ENCODE measurements at regions not wholly inside any gene's neighbourhood (a gene's known extent, or its start where the extent isn't known, plus 50 kb on each side); places are given as distances from the start of the nearest gene placed in this dataset.
A peak's percentile ranks its signal among the peaks of the same experiment; 100 is the strongest.

DNA sequence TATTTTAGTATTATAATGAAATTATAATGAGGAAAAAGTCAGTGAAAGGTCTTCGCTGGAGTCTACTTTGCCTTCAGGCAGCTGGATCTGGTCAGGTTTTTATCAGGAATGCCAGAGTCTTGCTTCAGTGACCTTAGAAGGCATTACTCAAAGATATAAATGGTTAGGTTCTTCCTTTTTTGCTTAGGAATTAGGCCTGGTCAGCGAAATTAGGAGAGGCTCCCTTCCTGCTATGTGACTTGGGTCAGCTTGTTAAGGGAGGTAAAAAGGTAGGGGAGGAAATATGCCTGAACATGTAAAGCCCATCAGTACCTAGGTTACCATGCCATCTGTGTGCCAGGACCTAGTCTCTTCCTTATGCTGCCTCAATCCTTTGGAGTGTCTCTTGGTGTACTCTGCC is 115.1 kb downstream of the OTOR start (continued):
- no peak for TF ChIP-seq BACH1 (IDR thresholded peaks at IDR 0.05; ENCODE audit: borderline replicate concordance)
- no peak for TF ChIP-seq SUPT20H (IDR thresholded peaks at IDR 0.05; ENCODE audit: borderline replicate concordance, control insufficient read depth, low read depth, low read length)
- no peak for TF ChIP-seq EZH2 (IDR thresholded peaks at IDR 0.05; ENCODE audit: borderline replicate concordance, control insufficient read depth, low read depth, low read length)
- TF ChIP-seq RELA (IDR thresholded peaks at IDR 0.05; ENCODE audit: borderline replicate concordance, partially characterized antibody): no peak
- no peak for TF ChIP-seq IKZF1 (conservative IDR thresholded peaks at IDR 0.05)
- TF ChIP-seq BHLHE40 (IDR thresholded peaks at IDR 0.05; ENCODE audit: borderline replicate concordance in 1 of 2, low read depth in 2 of 2, low read length in 1 of 2): no peak
- TF ChIP-seq, protein P1, sequence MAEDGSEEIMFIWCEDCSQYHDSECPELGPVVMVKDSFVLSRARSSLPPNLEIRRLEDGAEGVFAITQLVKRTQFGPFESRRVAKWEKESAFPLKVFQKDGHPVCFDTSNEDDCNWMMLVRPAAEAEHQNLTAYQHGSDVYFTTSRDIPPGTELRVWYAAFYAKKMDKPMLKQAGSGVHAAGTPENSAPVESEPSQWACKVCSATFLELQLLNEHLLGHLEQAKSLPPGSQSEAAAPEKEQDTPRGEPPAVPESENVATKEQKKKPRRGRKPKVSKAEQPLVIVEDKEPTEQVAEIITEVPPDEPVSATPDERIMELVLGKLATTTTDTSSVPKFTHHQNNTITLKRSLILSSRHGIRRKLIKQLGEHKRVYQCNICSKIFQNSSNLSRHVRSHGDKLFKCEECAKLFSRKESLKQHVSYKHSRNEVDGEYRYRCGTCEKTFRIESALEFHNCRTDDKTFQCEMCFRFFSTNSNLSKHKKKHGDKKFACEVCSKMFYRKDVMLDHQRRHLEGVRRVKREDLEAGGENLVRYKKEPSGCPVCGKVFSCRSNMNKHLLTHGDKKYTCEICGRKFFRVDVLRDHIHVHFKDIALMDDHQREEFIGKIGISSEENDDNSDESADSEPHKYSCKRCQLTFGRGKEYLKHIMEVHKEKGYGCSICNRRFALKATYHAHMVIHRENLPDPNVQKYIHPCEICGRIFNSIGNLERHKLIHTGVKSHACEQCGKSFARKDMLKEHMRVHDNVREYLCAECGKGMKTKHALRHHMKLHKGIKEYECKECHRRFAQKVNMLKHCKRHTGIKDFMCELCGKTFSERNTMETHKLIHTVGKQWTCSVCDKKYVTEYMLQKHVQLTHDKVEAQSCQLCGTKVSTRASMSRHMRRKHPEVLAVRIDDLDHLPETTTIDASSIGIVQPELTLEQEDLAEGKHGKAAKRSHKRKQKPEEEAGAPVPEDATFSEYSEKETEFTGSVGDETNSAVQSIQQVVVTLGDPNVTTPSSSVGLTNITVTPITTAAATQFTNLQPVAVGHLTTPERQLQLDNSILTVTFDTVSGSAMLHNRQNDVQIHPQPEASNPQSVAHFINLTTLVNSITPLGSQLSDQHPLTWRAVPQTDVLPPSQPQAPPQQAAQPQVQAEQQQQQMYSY (CRISPR knock-in tag; IDR thresholded peaks at IDR 0.05): no peak

DNA sequence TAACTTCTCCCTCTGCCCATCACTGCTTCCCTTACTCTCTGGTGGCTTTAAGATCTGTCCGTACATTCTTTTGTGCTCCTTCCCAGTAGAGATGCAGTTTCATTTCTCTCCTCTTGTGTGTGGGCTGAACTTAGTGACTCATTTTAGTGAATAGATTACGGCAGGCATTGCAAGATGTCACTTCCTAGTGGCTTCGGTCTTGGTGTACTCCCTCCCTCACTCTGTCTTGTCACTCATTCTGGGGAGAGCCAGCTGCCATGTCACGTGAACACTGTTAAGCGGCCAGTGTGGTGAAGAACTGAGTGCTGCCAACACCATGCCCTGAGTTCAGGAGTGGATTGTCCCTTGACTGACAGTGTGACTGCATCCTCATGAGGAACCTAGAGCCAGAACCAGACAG is 115.9 kb downstream of the OTOR start:
- H3K9ac ChIP-seq (ENCODE audit: control insufficient read depth, insufficient read depth, low read length): no peak overlapping the region
- H3K27ac ChIP-seq (ENCODE audit: control insufficient read depth, insufficient read depth): no peak overlapping the region
- H3K27me3 ChIP-seq (replicated peaks in 1 of 2; ENCODE audit: control insufficient read depth in 2 of 2, insufficient read depth in 2 of 2, low read length in 1 of 2): no peaks in the 10 kb centered on the region
- DNase-seq (ENCODE audit: low read depth, low spot score) (peak; percentile 8), ATAC-seq (peak; percentile 92), FAIRE-seq (no peak)
- intact Hi-C loops (cut with micrococcal nuclease; ENCODE audit: unreplicated experiment) (no loop called here), in situ Hi-C loops (cut with MboI) (no loop called here)
- POLR2A ChIA-PET: no interaction called here
- no peaks in the 10 kb centered on the region for H3K4me1 ChIP-seq (ENCODE audit: control insufficient read depth, insufficient read depth, low read length)
- H3K79me2 ChIP-seq (ENCODE audit: control insufficient read depth, insufficient read depth, low read length): no peaks in the 10 kb centered on the region
- RAD21 ChIA-PET (ENCODE audit: unreplicated experiment): no interaction called here
- H3K4me2 ChIP-seq (ENCODE audit: control insufficient read depth, insufficient read depth): no peak overlapping the region
- no peak overlapping the region for H2AFZ ChIP-seq (ENCODE audit: control insufficient read depth, low read depth, low read length)
- no peak overlapping the region for H3K4me3 ChIP-seq
- TF ChIP-seq RAD51 (IDR thresholded peaks at IDR 0.05) (peak; percentile 70; the same call in 1 of the 2 replicates), JUNB (IDR thresholded peaks at IDR 0.05) (0 out of 2 replicates have a peak, but pooled peaks have one; percentile 17), PKNOX1 (IDR thresholded peaks at IDR 0.05) (peak; percentile 91), ATF7 (IDR thresholded peaks at IDR 0.05; ENCODE audit: low read depth) (peak; percentile 32; the same call in 1 of the 2 replicates), HDAC2 (IDR thresholded peaks at IDR 0.05) (no peak), BHLHE40 (IDR thresholded peaks at IDR 0.05; ENCODE audit: borderline replicate concordance in 1 of 2, low read depth in 2 of 2, low read length in 1 of 2) (peak in 1 of 2 experiments; percentile 68; a peak in 2 of 4 replicates)
- WGBS (ENCODE audit: insufficient coverage, insufficient replicate concordance, low lambda C conversion rate, missing lambda C conversion rate): 20% methylated on average over 5 of the region's 5 CpGs
- SMC1A ChIA-PET (ENCODE audit: uncharacterized antibody, unreplicated experiment): no interaction called here
- CTCF ChIA-PET: interaction anchor here (0.6 kb wide), 1 partner anchor 10 kb away, joined by 3 read pairs; no protein-coding TSS in a partner anchor
- no peaks in the 10 kb centered on the region for H3K36me3 ChIP-seq (ENCODE audit: control insufficient read depth in 2 of 2, insufficient read depth in 2 of 2, low read length in 1 of 2)
- BruUV-seq (replicated peaks): no TSS peak
- H4K20me1 ChIP-seq (ENCODE audit: control insufficient read depth, insufficient read depth): no peaks in the 10 kb centered on the region
- no peaks in the 10 kb centered on the region for H3K9me3 ChIP-seq (replicated peaks; ENCODE audit: control insufficient read depth, insufficient read depth, low read length)
